GM12865 (cell line): ENCODE measurements at regions not wholly inside any gene's neighbourhood (a gene's known extent, or its start where the extent isn't known, plus 50 kb on each side); places are given as distances from the start of the nearest gene placed in this dataset.
"Not testable (repeated sequence)": the region's sequence is repeated elsewhere in the genome, so short reads cannot be mapped to it uniquely, and the experiment has no call there.

Source experiments
- DNase-seq: peaks from one replicate; pipeline ENCODE4 v3.0.0; 2010; ENCODE audit warnings: low read depth
- H3K4me3 ChIP-seq: 2 replicates; pipeline ENCODE4 v1.5.1; 2011; ENCODE audit warnings: mild to moderate bottlenecking, low read depth, low read length, control low read depth
- TF ChIP-seq, protein P1 (sequence below): IDR thresholded peaks from 2 replicates; pipeline ENCODE4 v1.5.1; 2011; ENCODE audit warnings: low read length, control low read depth, low read depth, inconsistent platforms; ENCODE audit not compliant: insufficient read depth; ENCODE audit errors: missing control alignments

DNA sequence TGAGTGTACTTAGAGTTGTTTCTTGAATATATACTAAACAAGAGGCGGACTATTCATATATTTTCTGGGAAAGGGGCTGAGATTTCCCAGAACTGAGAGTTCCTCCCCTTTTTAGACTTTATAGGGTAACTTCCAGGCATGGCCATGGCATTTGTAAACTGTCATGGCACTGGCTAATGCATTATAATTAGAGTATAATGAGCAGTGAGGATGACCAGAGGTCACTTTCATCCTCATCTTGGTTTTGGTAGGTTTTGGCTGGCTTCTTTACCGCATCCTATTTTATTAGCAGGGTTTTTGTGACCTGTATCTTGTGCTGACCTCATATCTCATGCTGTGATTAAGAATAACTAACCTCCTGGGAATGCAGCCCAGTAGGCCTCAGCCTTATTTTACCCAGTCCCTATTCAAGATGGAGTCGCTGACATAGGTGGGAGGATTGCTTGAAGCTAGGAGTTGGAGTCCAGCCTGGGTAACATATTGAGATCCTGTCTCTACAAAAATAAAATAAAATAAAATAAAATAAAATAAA, 91.4 kb downstream of the MOBP start:
- TF ChIP-seq, protein P1, sequence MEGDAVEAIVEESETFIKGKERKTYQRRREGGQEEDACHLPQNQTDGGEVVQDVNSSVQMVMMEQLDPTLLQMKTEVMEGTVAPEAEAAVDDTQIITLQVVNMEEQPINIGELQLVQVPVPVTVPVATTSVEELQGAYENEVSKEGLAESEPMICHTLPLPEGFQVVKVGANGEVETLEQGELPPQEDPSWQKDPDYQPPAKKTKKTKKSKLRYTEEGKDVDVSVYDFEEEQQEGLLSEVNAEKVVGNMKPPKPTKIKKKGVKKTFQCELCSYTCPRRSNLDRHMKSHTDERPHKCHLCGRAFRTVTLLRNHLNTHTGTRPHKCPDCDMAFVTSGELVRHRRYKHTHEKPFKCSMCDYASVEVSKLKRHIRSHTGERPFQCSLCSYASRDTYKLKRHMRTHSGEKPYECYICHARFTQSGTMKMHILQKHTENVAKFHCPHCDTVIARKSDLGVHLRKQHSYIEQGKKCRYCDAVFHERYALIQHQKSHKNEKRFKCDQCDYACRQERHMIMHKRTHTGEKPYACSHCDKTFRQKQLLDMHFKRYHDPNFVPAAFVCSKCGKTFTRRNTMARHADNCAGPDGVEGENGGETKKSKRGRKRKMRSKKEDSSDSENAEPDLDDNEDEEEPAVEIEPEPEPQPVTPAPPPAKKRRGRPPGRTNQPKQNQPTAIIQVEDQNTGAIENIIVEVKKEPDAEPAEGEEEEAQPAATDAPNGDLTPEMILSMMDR, result no peak
- no peak for DNase-seq
- H3K4me3 ChIP-seq, result no peak overlapping the region

DNA sequence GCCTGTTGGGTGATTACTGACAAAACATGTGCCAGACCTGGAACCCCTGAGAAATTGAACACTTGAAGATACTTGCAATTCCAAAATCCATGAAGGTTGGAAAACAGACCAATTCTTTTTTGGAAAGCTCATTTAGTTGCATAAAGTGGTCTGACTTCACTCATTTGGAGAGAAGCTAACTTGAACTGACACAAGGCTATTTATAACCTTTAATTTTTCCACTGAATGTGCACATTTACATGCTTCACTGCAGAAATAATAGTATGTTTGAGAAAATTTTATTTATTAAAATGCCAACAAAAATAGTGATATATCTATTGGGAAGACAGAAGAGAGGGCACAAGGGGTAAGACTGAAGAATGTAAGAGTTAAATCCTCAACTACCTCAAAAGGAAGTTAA, 92.1 kb downstream of the MOBP start:
- TF ChIP-seq, protein P1, result no peak
- no peak for DNase-seq
- no peak overlapping the region for H3K4me3 ChIP-seq

DNA sequence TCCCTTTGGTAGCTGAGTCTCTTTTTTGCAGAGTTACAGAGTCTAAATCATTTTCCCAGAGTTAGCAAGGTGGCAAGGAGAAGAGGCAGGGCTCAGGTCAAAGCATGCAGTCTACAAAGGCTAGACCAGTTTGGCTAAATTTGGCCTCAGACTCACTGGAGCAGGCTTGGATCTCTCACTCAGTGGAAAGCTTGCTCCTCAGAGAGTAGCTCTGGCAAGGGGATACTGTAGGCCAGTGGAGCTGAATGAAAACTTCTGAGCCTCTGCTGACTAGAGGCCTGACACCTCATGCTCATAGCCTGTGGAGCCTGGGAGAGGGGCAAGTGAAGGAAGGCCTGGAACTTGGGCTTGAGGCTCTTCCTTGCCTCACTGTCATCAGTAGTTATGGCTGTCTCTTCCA, 101.0 kb downstream of the MOBP start:
- TF ChIP-seq, protein P1, result no peak
- no peak overlapping the region for H3K4me3 ChIP-seq
- no peak for DNase-seq

DNA sequence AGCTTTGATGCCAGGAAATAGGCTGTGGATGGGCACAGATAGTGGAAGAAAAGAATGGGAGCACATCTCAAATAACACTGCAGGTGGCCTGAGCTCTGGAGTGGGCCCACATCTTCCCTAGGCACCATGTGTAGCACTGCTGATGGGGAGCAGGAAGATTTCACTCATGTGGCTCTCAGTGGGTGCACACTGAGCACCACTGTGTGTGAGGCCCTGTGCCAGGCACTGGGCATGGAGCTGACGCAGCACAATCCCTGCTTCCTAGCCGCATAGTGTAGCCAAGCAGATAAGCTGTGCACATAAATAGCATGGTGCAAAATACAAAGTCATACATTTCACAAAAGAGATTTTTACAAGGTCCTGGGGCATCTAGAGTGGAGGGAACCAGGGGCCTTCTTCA, 101.6 kb downstream of the MOBP start:
- no peak for DNase-seq
- TF ChIP-seq, protein P1, result no peak
- no peak overlapping the region for H3K4me3 ChIP-seq

DNA sequence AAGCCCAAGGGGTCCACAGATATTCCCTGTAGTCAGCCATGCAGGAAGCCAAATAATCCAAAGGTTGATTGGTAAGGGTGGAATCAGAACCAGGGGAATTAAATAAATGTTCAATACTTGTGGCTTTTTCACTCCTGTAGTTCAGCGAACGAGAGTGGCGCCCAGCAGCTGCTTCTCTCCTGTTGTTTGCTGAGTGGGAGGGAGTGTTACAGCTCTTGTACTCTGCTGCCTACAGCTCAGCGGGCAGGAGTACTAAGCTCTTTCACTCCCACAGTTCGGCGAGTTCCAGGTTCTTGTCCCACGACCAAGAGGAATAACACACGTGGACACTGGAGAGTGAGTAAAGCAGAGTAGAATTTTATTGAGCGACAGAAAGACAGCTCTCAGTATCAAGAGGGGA, 105.9 kb downstream of the MOBP start:
- no peak for DNase-seq
- no peak overlapping the region for H3K4me3 ChIP-seq
- TF ChIP-seq, protein P1, result no peak

GRCh38 chr3:39577541-39577940, 110.1 kb downstream of the MOBP start:
- TF ChIP-seq, protein P1, result no peak
- H3K4me3 ChIP-seq, result no peak overlapping the region
- DNase-seq, result no peak

- DNase-seq, H3K4me3 ChIP-seq: not testable (repeated sequence)
Measured at GRCh38 chr3:39586215-39586614, 118.7 kb downstream of the MOBP start.

DNA sequence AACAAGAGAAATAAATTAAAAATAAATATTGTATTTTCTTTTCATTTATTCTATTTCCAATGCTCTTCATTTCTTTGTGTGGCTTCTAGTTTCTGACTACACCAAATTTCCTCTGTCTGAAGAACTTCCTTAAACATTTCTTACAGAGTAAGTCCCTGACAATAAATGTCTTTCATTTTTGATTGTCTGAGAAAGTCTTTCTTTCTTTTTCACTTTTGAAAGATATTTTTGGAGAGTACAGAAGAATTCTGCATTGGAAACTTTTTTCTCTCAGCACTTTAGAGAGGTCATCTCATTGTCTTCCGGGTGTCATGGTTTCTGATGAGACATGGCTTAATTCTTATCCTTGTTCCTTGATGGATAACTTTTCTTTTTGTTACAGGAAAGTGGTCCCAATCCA, 119.6 kb downstream of the MOBP start:
- TF ChIP-seq, protein P1, result no peak
- no peak for DNase-seq
- H3K4me3 ChIP-seq, result no peak overlapping the region
